ENCODE measurements at regions not wholly inside any gene's neighbourhood (a gene's known extent, or its start where the extent isn't known, plus 50 kb on each side); places are given as distances from the start of the nearest gene placed in this dataset.

GRCh38 chr7:68187532-68187931, 1190.9 kb downstream of the TYW1 start:
- TF ChIP-seq, protein P1, sequence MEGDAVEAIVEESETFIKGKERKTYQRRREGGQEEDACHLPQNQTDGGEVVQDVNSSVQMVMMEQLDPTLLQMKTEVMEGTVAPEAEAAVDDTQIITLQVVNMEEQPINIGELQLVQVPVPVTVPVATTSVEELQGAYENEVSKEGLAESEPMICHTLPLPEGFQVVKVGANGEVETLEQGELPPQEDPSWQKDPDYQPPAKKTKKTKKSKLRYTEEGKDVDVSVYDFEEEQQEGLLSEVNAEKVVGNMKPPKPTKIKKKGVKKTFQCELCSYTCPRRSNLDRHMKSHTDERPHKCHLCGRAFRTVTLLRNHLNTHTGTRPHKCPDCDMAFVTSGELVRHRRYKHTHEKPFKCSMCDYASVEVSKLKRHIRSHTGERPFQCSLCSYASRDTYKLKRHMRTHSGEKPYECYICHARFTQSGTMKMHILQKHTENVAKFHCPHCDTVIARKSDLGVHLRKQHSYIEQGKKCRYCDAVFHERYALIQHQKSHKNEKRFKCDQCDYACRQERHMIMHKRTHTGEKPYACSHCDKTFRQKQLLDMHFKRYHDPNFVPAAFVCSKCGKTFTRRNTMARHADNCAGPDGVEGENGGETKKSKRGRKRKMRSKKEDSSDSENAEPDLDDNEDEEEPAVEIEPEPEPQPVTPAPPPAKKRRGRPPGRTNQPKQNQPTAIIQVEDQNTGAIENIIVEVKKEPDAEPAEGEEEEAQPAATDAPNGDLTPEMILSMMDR (IDR thresholded peaks at IDR 0.05) = no peak
- TF ChIP-seq POLR2A (IDR thresholded peaks at IDR 0.05) = no peak
